PC-3 (cell line): ENCODE measurements at regions not wholly inside any gene's neighbourhood (a gene's known extent, or its start where the extent isn't known, plus 50 kb on each side); places are given as distances from the start of the nearest gene placed in this dataset.

Source experiments
- ATAC-seq: fragments of 200-7000 bp; cut with Tn5 transposase; 2 replicates; pipeline ENCODE4 v1.9.1; 2020; ENCODE audit warnings: mild to moderate bottlenecking, moderate library complexity
- BruUV-seq: library from RNA; stranded (reverse); fragments of 400-500 nt; replicated peaks from 2 replicates; lab custom pipeline; 2021; lab: Mats Ljungman, UMichigan
- CTCF ChIA-PET: fragments of 300-600 bp; sonication (Branson Sonifier 250); formaldehyde crosslinking; loops from one replicate; lab custom pipeline; 2022; ENCODE audit warnings: antibody characterized with exemption; lab: Charles Lee
- POLR2A ChIA-PET: fragments of 300-600 bp; sonication (Branson Sonifier 250); formaldehyde crosslinking; loops from one replicate; lab custom pipeline; 2022; ENCODE audit warnings: antibody characterized with exemption; ENCODE audit not compliant: unreplicated experiment; lab: Charles Lee
- DNase-seq: peaks from one replicate; pipeline ENCODE4 v3.0.0-alpha.2; 2015
- H2AFZ ChIP-seq: fragments of 300-600 bp; sonication (generic); 2 replicates; pipeline ENCODE4 v1.6.0; 2016; ENCODE audit warnings: antibody characterized with exemption, low read length
- H3F3A ChIP-seq: fragments of 300-600 bp; sonication (generic); one replicate; pipeline ENCODE4 v1.6.0; 2017; ENCODE audit warnings: antibody characterized with exemption, low read length, control low read depth, mild to moderate bottlenecking; ENCODE audit not compliant: unreplicated experiment
- H3K27ac ChIP-seq: fragments of 300-600 bp; sonication (generic); 2 replicates; pipeline ENCODE4 v1.5.1; 2016; ENCODE audit warnings: mild to moderate bottlenecking, low read length
- H3K27me3 ChIP-seq: fragments of 300-600 bp; sonication (generic); 2 replicates; pipeline ENCODE4 v1.6.1; 2016; ENCODE audit warnings: low read length, mixed read lengths
- H3K36me3 ChIP-seq: fragments of 300-600 bp; sonication (generic); 2 replicates; pipeline ENCODE4 v1.6.1; 2016; ENCODE audit warnings: low read depth, mixed run types, low read length, mixed read lengths
- H3K4me1 ChIP-seq: fragments of 300-600 bp; sonication (generic); 2 replicates; pipeline ENCODE4 v1.5.1; 2016; ENCODE audit warnings: low read length; ENCODE audit not compliant: insufficient read depth
- H3K4me2 ChIP-seq: fragments of 300-600 bp; sonication (generic); 2 replicates; pipeline ENCODE4 v1.6.0; 2016; ENCODE audit warnings: low read length
- H3K4me3 ChIP-seq: fragments of 300-600 bp; sonication (generic); 2 replicates; pipeline ENCODE4 v1.5.1; 2016; ENCODE audit warnings: mild to moderate bottlenecking, low read length, mixed read lengths
- H3K79me2 ChIP-seq: fragments of 300-600 bp; sonication (generic); 2 replicates; pipeline ENCODE4 v1.6.1; 2017; ENCODE audit warnings: low read length, mixed read lengths
- H3K9ac ChIP-seq: fragments of 300-600 bp; sonication (generic); 2 replicates; pipeline ENCODE4 v1.6.0; 2016; ENCODE audit warnings: mild to moderate bottlenecking, low read length
- H3K9me2 ChIP-seq: fragments of 300-600 bp; sonication (generic); replicated peaks from 2 replicates; pipeline ENCODE4 v1.6.1; 2016; ENCODE audit warnings: mixed run types, low read length, mixed read lengths
- H3K9me3 ChIP-seq: fragments of 300-600 bp; sonication (generic); 2 replicates; pipeline ENCODE4 v1.6.1; 2016; ENCODE audit warnings: low read length, mixed read lengths
- H4K20me1 ChIP-seq: fragments of 300-600 bp; sonication (generic); 2 replicates; pipeline ENCODE4 v1.6.1; 2016; ENCODE audit warnings: low read length, mixed read lengths
- CTCF ChIP-seq: fragments of 300-600 bp; sonication (generic); conservative IDR thresholded peaks from 2 replicates; pipeline ENCODE4 v1.5.1; 2017; ENCODE audit warnings: antibody characterized with exemption, low read depth, mild to moderate bottlenecking, low read length
- EZH2 ChIP-seq: fragments of 300-600 bp; sonication (generic); IDR thresholded peaks from one replicate; pipeline ENCODE4 v1.6.1; 2017; ENCODE audit warnings: antibody characterized with exemption, mild to moderate bottlenecking, low read length; ENCODE audit not compliant: unreplicated experiment
- EZH2phosphoT487 ChIP-seq: fragments of 300-600 bp; sonication (generic); IDR thresholded peaks from 2 replicates; pipeline ENCODE4 v1.6.1; 2018; ENCODE audit warnings: mild to moderate bottlenecking, antibody characterized with exemption, low read length, borderline replicate concordance
- intact Hi-C: fragments of 100-400 bp; cut with micrococcal nuclease; formaldehyde crosslinking; loops from 2 replicates; pipeline ENCODE4 v1.9.0; 2023

- no peak for DNase-seq
- no peak for ATAC-seq
- CTCF ChIA-PET = no interaction called here
- H3K9me3 ChIP-seq = no peaks in the 10 kb centered on the region
- no peaks in the 10 kb centered on the region for H3K79me2 ChIP-seq
- no peak for TF ChIP-seq EZH2phosphoT487
- no peak for TF ChIP-seq CTCF
- no peak for TF ChIP-seq EZH2
- H3F3A ChIP-seq = no peaks in the 10 kb centered on the region
- H2AFZ ChIP-seq = no peak overlapping the region
- POLR2A ChIA-PET = no interaction called here
- H3K4me2 ChIP-seq = no peak overlapping the region
- H3K27me3 ChIP-seq = no peaks in the 10 kb centered on the region
- BruUV-seq = no TSS peak
- H4K20me1 ChIP-seq = no peaks in the 10 kb centered on the region
- H3K4me3 ChIP-seq = no peak overlapping the region
- H3K27ac ChIP-seq = no peak overlapping the region
- no peak overlapping the region for H3K9ac ChIP-seq
- intact Hi-C loops = no loop called here
- no peaks in the 10 kb centered on the region for H3K36me3 ChIP-seq
- no peaks in the 10 kb centered on the region for H3K9me2 ChIP-seq
- no peaks in the 10 kb centered on the region for H3K4me1 ChIP-seq
Measured at GRCh38 chr7:36078816-36079360, 74.2 kb upstream of the EEPD1 start.

GRCh38 chr7:36079446-36080025 lies 73.5 kb upstream of the EEPD1 start:
- no peak overlapping the region for H3K27ac ChIP-seq
- H4K20me1 ChIP-seq = no peaks in the 10 kb centered on the region
- H3K4me1 ChIP-seq = no peaks in the 10 kb centered on the region
- DNase-seq (no peak), ATAC-seq (no peak)
- TF ChIP-seq EZH2phosphoT487 (no peak), CTCF (no peak), EZH2 (no peak)
- H3K27me3 ChIP-seq = no peaks in the 10 kb centered on the region
- no peaks in the 10 kb centered on the region for H3K79me2 ChIP-seq
- no peak overlapping the region for H3K4me3 ChIP-seq
- intact Hi-C loops = no loop called here
- POLR2A ChIA-PET = no interaction called here
- H3K36me3 ChIP-seq = no peaks in the 10 kb centered on the region
- H3F3A ChIP-seq = no peaks in the 10 kb centered on the region
- no TSS peak for BruUV-seq
- H3K9ac ChIP-seq = no peak overlapping the region
- H3K9me2 ChIP-seq = no peaks in the 10 kb centered on the region
- H2AFZ ChIP-seq = no peak overlapping the region
- CTCF ChIA-PET = no interaction called here
- H3K9me3 ChIP-seq = no peaks in the 10 kb centered on the region
- H3K4me2 ChIP-seq = no peak overlapping the region

- ChIA-PET POLR2A (interaction anchor here (0.7 kb wide), 1 partner anchor 81 kb away, joined by 3 read pairs; no protein-coding TSS in a partner anchor), CTCF (no interaction called here)
- H3K27me3 ChIP-seq = no peaks in the 10 kb centered on the region
- no peak overlapping the region for H3K4me2 ChIP-seq
- H2AFZ ChIP-seq = no peak overlapping the region
- H3K79me2 ChIP-seq = no peaks in the 10 kb centered on the region
- no peaks in the 10 kb centered on the region for H3K9me3 ChIP-seq
- no peak for TF ChIP-seq CTCF
- TF ChIP-seq EZH2phosphoT487 = no peak
- TF ChIP-seq EZH2 = no peak
- no peak overlapping the region for H3K9ac ChIP-seq
- ATAC-seq (no peak), DNase-seq (no peak)
- no peaks in the 10 kb centered on the region for H3K36me3 ChIP-seq
- no peaks in the 10 kb centered on the region for H3F3A ChIP-seq
- no TSS peak for BruUV-seq
- H3K4me1 ChIP-seq = no peaks in the 10 kb centered on the region
- H3K4me3 ChIP-seq = no peak overlapping the region
- no peaks in the 10 kb centered on the region for H3K9me2 ChIP-seq
- H4K20me1 ChIP-seq = no peaks in the 10 kb centered on the region
- no peak overlapping the region for H3K27ac ChIP-seq
- intact Hi-C loops = no loop called here
Measured at GRCh38 chr7:36080843-36081242, 72.2 kb upstream of the EEPD1 start.
